ENCODE measurements at regions not wholly inside any gene's neighbourhood (a gene's known extent, or its start where the extent isn't known, plus 50 kb on each side); places are given as distances from the start of the nearest gene placed in this dataset.

- intact Hi-C loops (cut with DNase I, micrococcal nuclease) = no loop called here
- ATAC-seq (no peak), DNase-seq (no peak)
- Histone ChIP-seq H3K4me1 (ENCODE audit: low read depth) (no peaks in the 10 kb centered on the region), H3K4me3 (no peak overlapping the region), H3K9me3 (no peaks in the 10 kb centered on the region), H3K36me3 (ENCODE audit: low read depth) (no peaks in the 10 kb centered on the region)
- no peak for TF ChIP-seq CTCF (IDR thresholded peaks at IDR 0.05)
These were observed 112.5 kb downstream of the ZC3H11B start for GRCh38 chr1:219500327-219500897.

GRCh38 chr1:219498666-219499065, 114.2 kb downstream of the ZC3H11B start:
- Histone ChIP-seq H3K36me3 (ENCODE audit: low read depth) (no peaks in the 10 kb centered on the region), H3K4me3 (no peak overlapping the region), H3K9me3 (no peaks in the 10 kb centered on the region), H3K4me1 (ENCODE audit: low read depth) (no peaks in the 10 kb centered on the region)
- DNase-seq (peak in 1 of 3 donors; percentile 13), ATAC-seq (no peak)
- TF ChIP-seq CTCF (IDR thresholded peaks at IDR 0.05) = no peak
- intact Hi-C loops (cut with DNase I, micrococcal nuclease) = no loop called here

GRCh38 chr1:219495737-219496408, 117.0 kb downstream of the ZC3H11B start:
- H3K4me1 ChIP-seq (ENCODE audit: low read depth) = no peaks in the 10 kb centered on the region
- H3K36me3 ChIP-seq (ENCODE audit: low read depth) = no peaks in the 10 kb centered on the region
- no peak for TF ChIP-seq CTCF (IDR thresholded peaks at IDR 0.05)
- no peaks in the 10 kb centered on the region for H3K9me3 ChIP-seq
- ATAC-seq = no peak
- no peak for DNase-seq
- intact Hi-C loops (cut with DNase I, micrococcal nuclease) = no loop called here
- no peak overlapping the region for H3K4me3 ChIP-seq

GRCh38 chr1:219492717-219493116, 120.2 kb downstream of the ZC3H11B start:
- Histone ChIP-seq H3K4me1 (ENCODE audit: low read depth) (no peaks in the 10 kb centered on the region), H3K4me3 (no peak overlapping the region), H3K9me3 (no peaks in the 10 kb centered on the region), H3K36me3 (ENCODE audit: low read depth) (no peaks in the 10 kb centered on the region)
- TF ChIP-seq CTCF (IDR thresholded peaks at IDR 0.05) = no peak
- DNase-seq (no peak), ATAC-seq (no peak)
- intact Hi-C loops (cut with DNase I, micrococcal nuclease) = no loop called here

- no peak for ATAC-seq
- intact Hi-C loops (cut with DNase I, micrococcal nuclease) = no loop called here
These were observed 122.3 kb downstream of the ZC3H11B start for GRCh38 chr1:219490566-219490965.

More at GRCh38 chr1:219490566-219490965, 122.3 kb downstream of the ZC3H11B start:
- no peaks in the 10 kb centered on the region for H3K4me1 ChIP-seq (ENCODE audit: low read depth)
- H3K4me3 ChIP-seq = no peak overlapping the region
- H3K9me3 ChIP-seq = no peaks in the 10 kb centered on the region
- DNase-seq = no peak
- no peaks in the 10 kb centered on the region for H3K36me3 ChIP-seq (ENCODE audit: low read depth)
- TF ChIP-seq CTCF (IDR thresholded peaks at IDR 0.05) = no peak

Data from mucosa of descending colon (tissue), 3 donors.